Keratinocyte (primary cell): ENCODE measurements at regions not wholly inside any gene's neighbourhood (a gene's known extent, or its start where the extent isn't known, plus 50 kb on each side); places are given as distances from the start of the nearest gene placed in this dataset.

Experiments used
- CTCF ChIP-seq, 3 experiments: IDR thresholded peaks in 1 of 3; conservative IDR thresholded peaks in 1 of 3; optimal IDR thresholded peaks in 1 of 3; 2 replicates in 2 of 3; 3 replicates in 1 of 3; pipeline versions ENCODE3 to v1.5.1; 2011; ENCODE audit warnings: low read length in 3 of 3, mild to moderate bottlenecking in 3 of 3, moderate library complexity in 2 of 3, control low read depth in 1 of 3, inconsistent platforms in 1 of 3; ENCODE audit not compliant: insufficient read depth in 2 of 3; ENCODE audit errors: extremely low read depth in 1 of 3
- EZH2 ChIP-seq: IDR thresholded peaks from one replicate; pipeline ENCODE4 v1.6.1; 2012; ENCODE audit warnings: inconsistent platforms, mild to moderate bottlenecking, low read length, moderate library complexity

- TF ChIP-seq CTCF (optimal IDR thresholded peaks at IDR 0.05 in 1 of 3, IDR thresholded peaks at IDR 0.05 in 1 of 3, conservative IDR thresholded peaks at IDR 0.05 in 1 of 3; ENCODE audit: extremely low read depth in 1 of 3, insufficient read depth in 2 of 3, low read length in 3 of 3) (no peak), EZH2 (no peak)
Observed at GRCh38 chrX:17922303-17922702, 61.2 kb upstream of the RAI2 start.
